ENCODE measurements at regions not wholly inside any gene's neighbourhood (a gene's known extent, or its start where the extent isn't known, plus 50 kb on each side); places are given as distances from the start of the nearest gene placed in this dataset.

- H3K4me3 ChIP-seq (ENCODE audit: control insufficient read depth, low read depth, low read length) = no peak overlapping the region
- no peak for DNase-seq (ENCODE audit: low read depth)
- TF ChIP-seq, protein P1, sequence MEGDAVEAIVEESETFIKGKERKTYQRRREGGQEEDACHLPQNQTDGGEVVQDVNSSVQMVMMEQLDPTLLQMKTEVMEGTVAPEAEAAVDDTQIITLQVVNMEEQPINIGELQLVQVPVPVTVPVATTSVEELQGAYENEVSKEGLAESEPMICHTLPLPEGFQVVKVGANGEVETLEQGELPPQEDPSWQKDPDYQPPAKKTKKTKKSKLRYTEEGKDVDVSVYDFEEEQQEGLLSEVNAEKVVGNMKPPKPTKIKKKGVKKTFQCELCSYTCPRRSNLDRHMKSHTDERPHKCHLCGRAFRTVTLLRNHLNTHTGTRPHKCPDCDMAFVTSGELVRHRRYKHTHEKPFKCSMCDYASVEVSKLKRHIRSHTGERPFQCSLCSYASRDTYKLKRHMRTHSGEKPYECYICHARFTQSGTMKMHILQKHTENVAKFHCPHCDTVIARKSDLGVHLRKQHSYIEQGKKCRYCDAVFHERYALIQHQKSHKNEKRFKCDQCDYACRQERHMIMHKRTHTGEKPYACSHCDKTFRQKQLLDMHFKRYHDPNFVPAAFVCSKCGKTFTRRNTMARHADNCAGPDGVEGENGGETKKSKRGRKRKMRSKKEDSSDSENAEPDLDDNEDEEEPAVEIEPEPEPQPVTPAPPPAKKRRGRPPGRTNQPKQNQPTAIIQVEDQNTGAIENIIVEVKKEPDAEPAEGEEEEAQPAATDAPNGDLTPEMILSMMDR (IDR thresholded peaks at IDR 0.05; ENCODE audit: control insufficient read depth, insufficient read depth, low read depth, low read length, missing control alignments) = no peak
Measured at GRCh38 chr7:68816491-68816890, 781.8 kb upstream of the AUTS2 start.

- no peak for DNase-seq (ENCODE audit: low read depth)
- no peak overlapping the region for H3K4me3 ChIP-seq (ENCODE audit: control insufficient read depth, low read depth, low read length)
- TF ChIP-seq, protein P1 (IDR thresholded peaks at IDR 0.05; ENCODE audit: control insufficient read depth, insufficient read depth, low read depth, low read length, missing control alignments) = no peak
Measured at GRCh38 chr7:68820321-68820720, 778.0 kb upstream of the AUTS2 start.

DNA sequence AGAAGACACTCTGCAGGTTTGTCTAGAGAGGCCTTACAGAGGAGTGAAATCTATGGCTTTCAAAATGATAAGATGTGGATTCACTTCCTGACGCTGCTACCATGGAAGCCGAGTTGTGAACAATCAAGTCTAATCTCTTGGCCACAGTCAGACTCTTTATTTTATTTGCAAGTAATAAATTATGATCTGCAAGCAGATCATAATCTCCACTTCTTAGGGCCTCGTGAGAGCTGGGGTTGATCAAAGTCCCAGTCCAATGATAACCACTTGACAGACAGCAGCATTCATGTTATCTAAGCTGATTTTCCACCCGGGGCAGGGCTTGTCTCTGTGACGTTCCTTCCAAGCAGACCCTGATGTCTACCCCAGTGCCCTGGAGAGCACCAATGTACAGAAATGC is 776.4 kb upstream of the AUTS2 start:
- DNase-seq (ENCODE audit: low read depth) = no peak
- TF ChIP-seq, protein P1 (IDR thresholded peaks at IDR 0.05; ENCODE audit: control insufficient read depth, insufficient read depth, low read depth, low read length, missing control alignments) = no peak
- no peak overlapping the region for H3K4me3 ChIP-seq (ENCODE audit: control insufficient read depth, low read depth, low read length)

GRCh38 chr7:68823996-68824780 is 774.1 kb upstream of the AUTS2 start:
- no peak overlapping the region for H3K4me3 ChIP-seq (ENCODE audit: control insufficient read depth, low read depth, low read length)
- DNase-seq (ENCODE audit: low read depth) = no peak
- TF ChIP-seq, protein P1 (IDR thresholded peaks at IDR 0.05; ENCODE audit: control insufficient read depth, insufficient read depth, low read depth, low read length, missing control alignments) = no peak

- H3K4me3 ChIP-seq (ENCODE audit: control insufficient read depth, low read depth, low read length) = no peak overlapping the region
- TF ChIP-seq, protein P1 (IDR thresholded peaks at IDR 0.05; ENCODE audit: control insufficient read depth, insufficient read depth, low read depth, low read length, missing control alignments) = no peak
- DNase-seq (ENCODE audit: low read depth) = no peak
Measured at GRCh38 chr7:68828575-68828974, 769.7 kb upstream of the AUTS2 start.

GRCh38 chr7:68833422-68833821 is 764.9 kb upstream of the AUTS2 start:
- no peak for DNase-seq (ENCODE audit: low read depth)
- no peak overlapping the region for H3K4me3 ChIP-seq (ENCODE audit: control insufficient read depth, low read depth, low read length)
- TF ChIP-seq, protein P1 (IDR thresholded peaks at IDR 0.05; ENCODE audit: control insufficient read depth, insufficient read depth, low read depth, low read length, missing control alignments) = no peak
